Testis (tissue), 2 donors: ENCODE measurements at regions not wholly inside any gene's neighbourhood (a gene's known extent, or its start where the extent isn't known, plus 50 kb on each side); places are given as distances from the start of the nearest gene placed in this dataset.

Experiments used
- POLR2A ChIP-seq: fragments of 450-650 bp; IDR thresholded peaks from one replicate; pipeline ENCODE4 v1.6.1; 2017; ENCODE audit warnings: antibody characterized with exemption, mild to moderate bottlenecking, moderate library complexity
- TF ChIP-seq, protein P1 (sequence below), 3 experiments: fragments of 450-650 bp in 2 of 3; fragments of 200-600 bp in 1 of 3; sonication (generic) in 1 of 3; IDR thresholded peaks; one replicate each; pipeline ENCODE4 v1.5.1; 2016 to 2019; ENCODE audit warnings: antibody characterized with exemption in 3 of 3, mild to moderate bottlenecking in 2 of 3, moderate library complexity in 1 of 3

DNA sequence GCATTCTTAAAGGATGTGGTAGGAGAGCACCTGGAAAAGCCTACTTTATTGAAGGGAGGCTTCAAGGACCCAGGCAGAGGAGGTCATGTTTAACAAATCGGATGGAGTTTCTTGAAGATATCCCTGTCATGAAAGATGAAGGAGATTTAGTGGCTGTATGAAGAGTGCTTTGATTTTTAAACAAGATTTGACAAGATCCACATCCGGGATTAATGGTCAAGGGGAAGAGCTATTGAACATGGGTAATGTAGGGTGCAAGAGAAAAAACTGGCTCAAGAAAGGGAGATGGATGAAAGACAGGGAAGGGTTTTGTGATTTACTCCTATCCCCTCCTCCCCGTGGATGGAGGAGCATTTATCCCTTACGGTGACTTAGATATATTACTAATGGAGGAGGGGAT, 113.1 kb upstream of the OSR1 start:
- no peak for TF ChIP-seq POLR2A
- TF ChIP-seq, protein P1, sequence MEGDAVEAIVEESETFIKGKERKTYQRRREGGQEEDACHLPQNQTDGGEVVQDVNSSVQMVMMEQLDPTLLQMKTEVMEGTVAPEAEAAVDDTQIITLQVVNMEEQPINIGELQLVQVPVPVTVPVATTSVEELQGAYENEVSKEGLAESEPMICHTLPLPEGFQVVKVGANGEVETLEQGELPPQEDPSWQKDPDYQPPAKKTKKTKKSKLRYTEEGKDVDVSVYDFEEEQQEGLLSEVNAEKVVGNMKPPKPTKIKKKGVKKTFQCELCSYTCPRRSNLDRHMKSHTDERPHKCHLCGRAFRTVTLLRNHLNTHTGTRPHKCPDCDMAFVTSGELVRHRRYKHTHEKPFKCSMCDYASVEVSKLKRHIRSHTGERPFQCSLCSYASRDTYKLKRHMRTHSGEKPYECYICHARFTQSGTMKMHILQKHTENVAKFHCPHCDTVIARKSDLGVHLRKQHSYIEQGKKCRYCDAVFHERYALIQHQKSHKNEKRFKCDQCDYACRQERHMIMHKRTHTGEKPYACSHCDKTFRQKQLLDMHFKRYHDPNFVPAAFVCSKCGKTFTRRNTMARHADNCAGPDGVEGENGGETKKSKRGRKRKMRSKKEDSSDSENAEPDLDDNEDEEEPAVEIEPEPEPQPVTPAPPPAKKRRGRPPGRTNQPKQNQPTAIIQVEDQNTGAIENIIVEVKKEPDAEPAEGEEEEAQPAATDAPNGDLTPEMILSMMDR (IDR thresholded peaks at IDR 0.05): no peak
